Naive thymus-derived CD4-positive, alpha-beta T cell (primary cell): ENCODE measurements at regions not wholly inside any gene's neighbourhood (a gene's known extent, or its start where the extent isn't known, plus 50 kb on each side); places are given as distances from the start of the nearest gene placed in this dataset.

Experiments
- ATAC-seq: fragments of 150-1000 bp; cut with Tn5 transposase; 2 replicates; pipeline ENCODE4 v1.10.0; 2021; ENCODE audit warnings: mild to moderate bottlenecking, moderate library complexity
- CTCF ChIA-PET: fragments of 350-600 bp; sonication (Branson Sonifier 250); formaldehyde crosslinking; loops from one replicate; lab custom pipeline; 2021; ENCODE audit warnings: antibody characterized with exemption; lab: Charles Lee
- POLR2A ChIA-PET: fragments of 350-600 bp; sonication (Branson Sonifier 250); formaldehyde crosslinking; loops from one replicate; lab custom pipeline; 2021; ENCODE audit warnings: antibody characterized with exemption, inconsistent platforms; lab: Charles Lee
- DNase-seq, 9 donors: peaks; one replicate each; pipeline versions ENCODE4 v3.0.0 to v3.0.0-alpha.2; 2020 to 2022; ENCODE audit warnings: mixed read lengths in 1 of 9
- H3K27ac ChIP-seq: one replicate; pipeline ENCODE4 v1.7.0; 2013; ENCODE audit warnings: mild to moderate bottlenecking, low read depth, low read length, moderate library complexity
- H3K27me3 ChIP-seq, 2 donors: one replicate each; pipeline ENCODE4 v1.7.0; 2013; ENCODE audit warnings: low read length in 2 of 2, mild to moderate bottlenecking in 2 of 2, moderate library complexity in 2 of 2; ENCODE audit not compliant: control insufficient read depth in 2 of 2, insufficient read depth in 2 of 2
- H3K36me3 ChIP-seq, 3 experiments: 1 replicate in 2 of 3; 2 replicates in 1 of 3; pipeline ENCODE4 v1.7.0; 2013; ENCODE audit warnings: low read length in 3 of 3, mild to moderate bottlenecking in 3 of 3, moderate library complexity in 1 of 3; ENCODE audit not compliant: insufficient read depth in 3 of 3, control insufficient read depth in 2 of 3
- H3K4me1 ChIP-seq, 2 donors: one replicate each; pipeline ENCODE4 v1.7.0; 2013; ENCODE audit warnings: low read length in 2 of 2, mild to moderate bottlenecking in 2 of 2, moderate library complexity in 1 of 2; ENCODE audit not compliant: control insufficient read depth in 2 of 2, insufficient read depth in 2 of 2
- H3K4me3 ChIP-seq: 2 replicates; pipeline ENCODE4 v1.7.0; 2013; ENCODE audit warnings: mild to moderate bottlenecking, low read length
- H3K9me3 ChIP-seq, 3 experiments: 1 replicate in 2 of 3; 2 replicates in 1 of 3; pipeline ENCODE4 v1.7.0; 2013; ENCODE audit warnings: low read length in 3 of 3; ENCODE audit not compliant: control insufficient read depth in 2 of 3
- H3K27ac Mint-ChIP-seq, 9 donors: one replicate each; pipeline ENCODE4 v1.8.0; 2020 to 2022; ENCODE audit warnings: mixed read lengths in 9 of 9, mild to moderate bottlenecking in 8 of 9, moderate library complexity in 5 of 9, inconsistent platforms in 2 of 9
- H3K27me3 Mint-ChIP-seq, 5 donors: one replicate each; pipeline ENCODE4 v1.8.0; 2021 to 2022; ENCODE audit warnings: mixed read lengths in 5 of 5, mild to moderate bottlenecking in 1 of 5
- H3K36me3 Mint-ChIP-seq, 5 donors: one replicate each; pipeline ENCODE4 v1.8.0; 2020 to 2022; ENCODE audit warnings: mixed read lengths in 5 of 5, mild to moderate bottlenecking in 3 of 5, inconsistent platforms in 1 of 5
- H3K4me1 Mint-ChIP-seq, 7 donors: one replicate each; pipeline ENCODE4 v1.8.0; 2020 to 2022; ENCODE audit warnings: mixed read lengths in 7 of 7, mild to moderate bottlenecking in 3 of 7, inconsistent platforms in 1 of 7
- H3K4me3 Mint-ChIP-seq, 10 donors: one replicate each; pipeline ENCODE4 v1.8.0; 2020 to 2022; ENCODE audit warnings: mild to moderate bottlenecking in 10 of 10, mixed read lengths in 10 of 10, moderate library complexity in 6 of 10, inconsistent platforms in 2 of 10
- H3K9me3 Mint-ChIP-seq, 11 donors: one replicate each; pipeline ENCODE4 v1.8.0; 2020 to 2022; ENCODE audit warnings: mixed read lengths in 11 of 11, mild to moderate bottlenecking in 4 of 11, inconsistent platforms in 1 of 11, moderate library complexity in 1 of 11
- intact Hi-C, 2 donors: fragments of 100-400 bp; cut with micrococcal nuclease; formaldehyde crosslinking; loops; one replicate each; pipeline ENCODE4 v1.15.1; 2023

DNA sequence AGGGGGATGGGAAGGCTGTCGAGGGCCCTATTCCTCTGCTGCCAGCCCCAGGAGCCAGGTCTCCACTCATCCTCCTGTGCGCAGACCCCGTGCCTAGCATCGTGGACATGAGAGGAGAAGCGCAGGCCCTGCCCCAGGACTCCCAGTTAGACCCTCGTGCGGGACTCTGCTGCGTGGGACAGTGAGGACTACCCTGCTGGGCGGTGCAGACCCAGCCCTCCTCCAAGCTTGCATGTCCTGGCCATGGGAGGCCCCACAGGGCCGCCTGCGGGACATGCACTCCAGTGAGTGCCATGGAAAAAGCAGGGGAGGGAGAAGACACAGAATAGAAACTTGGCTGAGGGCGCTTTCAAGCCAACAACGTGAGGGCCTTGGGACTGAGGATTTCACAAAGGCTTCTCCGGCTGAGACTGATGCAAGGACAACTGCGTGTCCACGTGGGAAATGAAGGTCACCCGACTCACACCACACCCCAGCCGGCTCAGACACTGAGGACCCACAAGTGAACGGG, 62.6 kb upstream of the IQSEC1 start:
- CTCF ChIA-PET: no interaction called here
- Histone ChIP-seq H3K4me1 (no peaks in the 10 kb centered on the region), H3K27ac (no peak overlapping the region), H3K27me3 (peaks cover 0 to 2% of the 10 kb centered on the region in 2 donors), H3K36me3 (no peaks in the 10 kb centered on the region), H3K9me3 (no peaks in the 10 kb centered on the region), H3K4me3 (no peak overlapping the region)
- Mint-ChIP-seq H3K36me3 (no peaks in the 10 kb centered on the region), H3K4me1 (peaks cover 0 to 7% (median 6%) of the 10 kb centered on the region in 7 donors), H3K27ac (no peak overlapping the region), H3K27me3 (peaks cover 0 to 21% (median 5%) of the 10 kb centered on the region in 5 donors), H3K9me3 (no peaks in the 10 kb centered on the region), H3K4me3 (no peak overlapping the region)
- DNase-seq: no peak
- intact Hi-C loops: no loop called here
- no peak for ATAC-seq
- POLR2A ChIA-PET: no interaction called here

DNA sequence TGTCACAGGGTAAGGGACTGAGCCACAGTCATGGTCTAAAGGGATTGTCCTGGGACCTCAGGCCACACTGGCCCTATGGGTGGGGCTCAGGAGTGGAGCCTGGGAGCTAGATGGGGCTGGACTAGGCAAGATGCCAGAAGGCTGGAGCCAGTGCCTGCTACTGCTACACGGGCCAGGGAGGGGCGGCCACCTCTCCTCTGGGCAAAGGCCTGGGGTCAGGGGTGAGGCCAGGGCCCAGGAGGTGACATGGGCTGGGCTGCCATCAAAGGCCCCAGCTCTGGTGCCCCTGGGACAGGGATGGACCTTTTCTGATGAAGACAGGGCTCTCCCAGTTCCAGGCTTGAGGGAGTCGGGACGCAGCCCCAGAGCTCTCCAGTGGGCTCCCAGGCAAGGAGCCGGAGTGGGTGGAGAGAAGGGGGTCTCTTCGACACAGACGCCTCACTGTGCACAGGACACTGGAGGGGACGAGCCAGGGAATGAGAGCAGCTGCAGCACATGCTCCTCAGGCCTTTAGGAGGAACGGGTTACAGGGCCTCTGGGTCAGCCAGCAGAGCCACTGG, 62.1 kb upstream of the IQSEC1 start:
- ATAC-seq (no peak), DNase-seq (no peak)
- H3K4me1 Mint-ChIP-seq: peaks cover 0 to 7% (median 6%) of the 10 kb centered on the region in 7 donors
- no peak overlapping the region for H3K4me3 Mint-ChIP-seq
- Histone ChIP-seq H3K36me3 (no peaks in the 10 kb centered on the region), H3K27ac (no peak overlapping the region), H3K27me3 (peaks cover 0 to 2% of the 10 kb centered on the region in 2 donors), H3K4me1 (no peaks in the 10 kb centered on the region), H3K4me3 (no peak overlapping the region), H3K9me3 (no peaks in the 10 kb centered on the region)
- intact Hi-C loops: no loop called here
- no peak overlapping the region for H3K27ac Mint-ChIP-seq
- ChIA-PET POLR2A (no interaction called here), CTCF (no interaction called here)
- H3K9me3 Mint-ChIP-seq: no peaks in the 10 kb centered on the region
- H3K36me3 Mint-ChIP-seq: no peaks in the 10 kb centered on the region
- peaks cover 0 to 23% (median 4%) of the 10 kb centered on the region in 5 donors for H3K27me3 Mint-ChIP-seq

DNA sequence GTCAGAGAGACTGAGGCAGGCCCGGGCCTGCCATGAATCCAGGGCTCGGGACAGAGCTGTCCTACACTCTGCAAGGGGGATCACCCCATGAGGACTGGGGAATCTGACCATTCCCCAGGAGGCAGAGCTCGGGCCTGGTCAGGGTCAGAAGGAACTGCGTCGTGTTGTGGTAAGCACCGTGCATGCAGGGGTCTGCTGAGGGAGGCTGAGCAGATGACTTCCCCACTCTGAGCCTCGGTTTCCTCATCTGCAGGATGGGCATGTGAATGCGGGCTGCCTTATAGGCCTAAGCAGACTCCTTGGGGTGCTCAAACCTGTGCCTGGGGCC, 61.6 kb upstream of the IQSEC1 start:
- Histone ChIP-seq H3K27ac (no peak overlapping the region), H3K4me3 (no peak overlapping the region), H3K4me1 (no peaks in the 10 kb centered on the region), H3K9me3 (no peaks in the 10 kb centered on the region), H3K36me3 (no peaks in the 10 kb centered on the region), H3K27me3 (peaks cover 0 to 2% of the 10 kb centered on the region in 2 donors)
- intact Hi-C loops: no loop called here
- Mint-ChIP-seq H3K4me1 (peaks cover 0 to 7% (median 6%) of the 10 kb centered on the region in 7 donors), H3K27me3 (peaks cover 0 to 21% (median 4%) of the 10 kb centered on the region in 5 donors), H3K36me3 (no peaks in the 10 kb centered on the region), H3K4me3 (no peak overlapping the region), H3K27ac (no peak overlapping the region), H3K9me3 (no peaks in the 10 kb centered on the region)
- ChIA-PET CTCF (no interaction called here), POLR2A (no interaction called here)
- no peak for ATAC-seq
- no peak for DNase-seq

DNA sequence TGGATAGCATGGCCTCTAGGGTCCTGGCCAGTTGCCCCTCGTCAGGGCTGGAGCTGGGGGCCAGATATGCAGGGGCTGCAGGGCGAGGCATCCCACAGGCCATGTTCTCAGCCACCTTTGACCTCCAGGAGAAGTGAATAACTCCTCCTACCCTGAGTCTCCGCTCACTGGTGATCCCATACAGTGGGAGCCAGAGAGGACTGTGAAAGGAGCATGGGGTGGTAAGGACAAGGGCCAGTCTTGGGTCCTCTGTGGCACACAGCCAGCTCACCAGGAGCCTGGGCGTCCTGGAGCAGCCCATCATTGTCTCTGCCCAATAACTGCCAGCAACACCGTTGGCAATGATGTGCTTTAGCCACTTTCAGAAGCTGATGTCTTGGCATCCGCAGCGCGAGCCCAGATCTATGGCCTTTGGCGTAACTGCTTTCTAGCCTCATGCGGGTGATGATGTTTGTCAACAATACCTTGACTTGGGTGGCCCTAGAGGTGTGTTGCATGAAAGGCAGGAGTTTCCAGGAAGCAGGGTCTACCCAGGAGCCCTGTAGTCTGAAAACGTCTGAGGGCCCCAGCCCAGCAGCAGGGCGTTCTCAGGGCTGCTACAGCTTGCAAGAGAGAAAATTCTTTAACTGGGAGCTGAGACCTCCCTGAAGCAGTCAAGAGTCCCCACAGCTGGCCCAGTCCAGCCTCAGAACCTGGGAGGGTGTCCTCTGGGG, 61.1 kb upstream of the IQSEC1 start:
- Histone ChIP-seq H3K4me1 (no peaks in the 10 kb centered on the region), H3K9me3 (no peaks in the 10 kb centered on the region), H3K27me3 (peaks cover 0 to 2% of the 10 kb centered on the region in 2 donors), H3K36me3 (no peaks in the 10 kb centered on the region), H3K4me3 (no peak overlapping the region), H3K27ac (no peak overlapping the region)
- CTCF ChIA-PET: no interaction called here
- peaks cover 0 to 7% (median 6%) of the 10 kb centered on the region in 7 donors for H3K4me1 Mint-ChIP-seq
- H3K4me3 Mint-ChIP-seq: no peak overlapping the region
- ATAC-seq (no peak), DNase-seq (no peak)
- no peaks in the 10 kb centered on the region for H3K9me3 Mint-ChIP-seq
- no peak overlapping the region for H3K27ac Mint-ChIP-seq
- intact Hi-C loops: no loop called here
- H3K27me3 Mint-ChIP-seq: peaks cover 0 to 22% (median 4%) of the 10 kb centered on the region in 5 donors
- H3K36me3 Mint-ChIP-seq: no peaks in the 10 kb centered on the region
- POLR2A ChIA-PET: no interaction called here

DNA sequence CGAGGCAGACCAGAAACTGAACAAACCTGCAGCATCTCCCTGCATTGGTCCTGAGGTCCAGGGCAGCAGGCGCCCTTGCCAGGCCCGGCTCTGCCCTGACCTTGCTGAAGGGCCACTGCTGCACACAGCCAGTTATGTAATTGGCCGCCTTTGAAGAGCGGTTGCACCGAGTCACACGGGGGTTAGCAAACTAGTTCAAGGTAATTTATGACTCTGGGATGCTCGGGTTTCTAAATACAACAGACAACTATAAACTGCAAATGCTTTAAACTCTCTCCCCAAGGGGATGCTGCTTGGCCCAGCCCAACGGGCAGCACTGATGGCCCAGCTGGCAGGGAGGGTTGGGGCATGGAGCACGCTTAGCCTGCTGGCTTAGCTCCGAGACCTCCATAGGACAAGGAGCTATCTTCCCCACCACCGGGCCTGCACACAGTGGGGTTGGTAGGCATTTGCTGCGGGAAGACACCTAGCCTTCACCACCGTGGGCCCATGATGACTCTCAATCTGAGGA, 60.3 kb upstream of the IQSEC1 start:
- no peak overlapping the region for H3K27ac Mint-ChIP-seq
- no peak for ATAC-seq
- no peak overlapping the region for H3K4me3 ChIP-seq
- POLR2A ChIA-PET: no interaction called here
- no peaks in the 10 kb centered on the region for H3K4me1 ChIP-seq
- H3K4me3 Mint-ChIP-seq: no peak overlapping the region
- H3K27me3 Mint-ChIP-seq: peaks cover 0 to 25% (median 4%) of the 10 kb centered on the region in 5 donors
- CTCF ChIA-PET: no interaction called here
- H3K36me3 Mint-ChIP-seq: no peaks in the 10 kb centered on the region
- H3K27me3 ChIP-seq: peaks cover 0 to 2% of the 10 kb centered on the region in 2 donors
- H3K4me1 Mint-ChIP-seq: peaks cover 0 to 7% (median 6%) of the 10 kb centered on the region in 7 donors
- no peaks in the 10 kb centered on the region for H3K9me3 ChIP-seq
- DNase-seq: no peak
- no peaks in the 10 kb centered on the region for H3K9me3 Mint-ChIP-seq
- H3K27ac ChIP-seq: no peak overlapping the region
- no peaks in the 10 kb centered on the region for H3K36me3 ChIP-seq
- intact Hi-C loops: no loop called here

DNA sequence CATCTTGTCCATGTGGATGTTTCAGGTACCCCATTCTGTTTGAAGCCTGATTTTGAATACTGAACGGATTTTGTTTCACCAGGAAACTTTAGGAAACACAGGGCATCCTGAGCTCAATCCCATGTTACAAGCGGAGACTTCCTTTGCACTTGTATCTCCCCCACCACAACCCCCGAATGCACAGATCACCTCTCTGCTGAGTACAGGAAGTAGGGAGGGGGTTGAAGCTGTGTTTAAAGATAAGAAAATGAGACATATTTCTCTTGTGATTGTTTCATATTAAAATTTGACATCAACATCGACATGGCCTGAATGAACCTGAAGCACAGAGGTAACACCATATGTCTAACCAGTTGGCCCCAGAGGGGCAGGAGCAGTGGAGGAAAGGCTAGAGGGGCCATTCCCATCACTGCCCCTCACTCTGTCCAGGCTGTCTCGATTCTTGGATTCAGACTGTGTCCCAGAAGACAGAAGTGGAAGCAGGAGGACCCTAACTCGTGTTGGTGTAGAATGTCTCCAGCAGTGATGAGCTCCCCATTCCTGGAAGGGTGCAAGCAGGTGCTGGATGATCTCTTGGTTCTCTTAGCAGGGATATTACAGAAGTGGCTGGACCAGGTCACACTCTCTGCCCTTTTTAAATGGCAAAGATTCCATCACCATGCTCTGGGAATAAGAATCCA, 59.6 kb upstream of the IQSEC1 start:
- intact Hi-C loops: no loop called here
- ChIA-PET CTCF (no interaction called here), POLR2A (no interaction called here)
- H3K4me1 ChIP-seq: no peaks in the 10 kb centered on the region
- Mint-ChIP-seq H3K27me3 (peaks cover 0 to 31% (median 4%) of the 10 kb centered on the region in 5 donors), H3K9me3 (no peaks in the 10 kb centered on the region), H3K27ac (no peak overlapping the region), H3K4me3 (no peak overlapping the region), H3K36me3 (no peaks in the 10 kb centered on the region), H3K4me1 (peaks cover 0 to 7% (median 6%) of the 10 kb centered on the region in 7 donors)
- no peak overlapping the region for H3K4me3 ChIP-seq
- no peaks in the 10 kb centered on the region for H3K9me3 ChIP-seq
- H3K27ac ChIP-seq: no peak overlapping the region
- DNase-seq (no peak), ATAC-seq (no peak)
- peaks cover 0 to 2% of the 10 kb centered on the region in 2 donors for H3K27me3 ChIP-seq
- H3K36me3 ChIP-seq: no peaks in the 10 kb centered on the region
